ENCODE measurements at regions not wholly inside any gene's neighbourhood (a gene's known extent, or its start where the extent isn't known, plus 50 kb on each side); places are given as distances from the start of the nearest gene placed in this dataset.

DNA sequence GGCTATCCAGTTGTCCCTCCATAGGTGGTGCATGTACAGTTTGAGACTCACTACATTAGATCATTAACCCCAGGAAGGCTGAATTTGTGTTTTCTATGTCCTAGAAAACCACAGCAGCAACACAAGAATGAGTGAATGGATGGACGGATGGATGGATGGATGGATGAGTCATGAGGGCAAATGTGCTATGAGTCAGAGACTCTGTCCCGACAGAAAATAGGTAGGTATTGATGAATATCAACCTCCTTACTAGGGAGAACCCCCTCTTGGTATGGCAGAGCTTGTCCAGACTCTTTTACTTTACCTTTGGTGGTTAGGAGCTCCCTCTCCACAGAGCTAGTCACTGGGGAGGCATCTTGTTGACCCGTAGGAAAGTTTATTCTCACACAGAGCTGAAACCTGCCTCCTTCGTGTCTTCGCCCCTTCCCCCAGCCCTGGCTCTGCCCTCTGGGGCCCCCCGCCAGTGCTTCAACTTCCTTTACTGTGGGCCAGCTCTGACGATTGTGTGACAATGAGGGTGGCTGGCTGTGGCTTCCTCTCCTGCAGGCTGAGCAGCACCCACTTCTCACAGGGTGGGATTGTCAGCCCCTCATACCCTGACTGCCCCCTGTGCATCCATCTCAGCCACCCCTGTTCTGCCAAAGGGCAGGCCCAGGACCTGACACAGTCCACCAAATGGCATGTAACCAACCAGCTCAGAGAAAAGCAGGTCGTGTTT, 145.2 kb downstream of the FOXD2 start:
- TF ChIP-seq CREM (CRISPR knock-in tag; IDR thresholded peaks at IDR 0.05) (no peak), NFATC4 (CRISPR knock-in tag; IDR thresholded peaks at IDR 0.05) (no peak), ESRRA (CRISPR knock-in tag; IDR thresholded peaks at IDR 0.05; ENCODE audit: borderline replicate concordance) (no peak), EMX1 (CRISPR knock-in tag; IDR thresholded peaks at IDR 0.05) (no peak), FOXK1 (CRISPR knock-in tag; IDR thresholded peaks at IDR 0.05) (no peak), ATF1 (CRISPR knock-in tag; IDR thresholded peaks at IDR 0.05) (no peak), IRF2 (CRISPR knock-in tag; IDR thresholded peaks at IDR 0.05; ENCODE audit: borderline replicate concordance, low read depth) (no peak)
- TF ChIP-seq, protein P1, sequence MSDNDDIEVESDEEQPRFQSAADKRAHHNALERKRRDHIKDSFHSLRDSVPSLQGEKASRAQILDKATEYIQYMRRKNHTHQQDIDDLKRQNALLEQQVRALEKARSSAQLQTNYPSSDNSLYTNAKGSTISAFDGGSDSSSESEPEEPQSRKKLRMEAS (CRISPR knock-in tag; IDR thresholded peaks at IDR 0.05) = no peak
- TF ChIP-seq, protein P2, sequence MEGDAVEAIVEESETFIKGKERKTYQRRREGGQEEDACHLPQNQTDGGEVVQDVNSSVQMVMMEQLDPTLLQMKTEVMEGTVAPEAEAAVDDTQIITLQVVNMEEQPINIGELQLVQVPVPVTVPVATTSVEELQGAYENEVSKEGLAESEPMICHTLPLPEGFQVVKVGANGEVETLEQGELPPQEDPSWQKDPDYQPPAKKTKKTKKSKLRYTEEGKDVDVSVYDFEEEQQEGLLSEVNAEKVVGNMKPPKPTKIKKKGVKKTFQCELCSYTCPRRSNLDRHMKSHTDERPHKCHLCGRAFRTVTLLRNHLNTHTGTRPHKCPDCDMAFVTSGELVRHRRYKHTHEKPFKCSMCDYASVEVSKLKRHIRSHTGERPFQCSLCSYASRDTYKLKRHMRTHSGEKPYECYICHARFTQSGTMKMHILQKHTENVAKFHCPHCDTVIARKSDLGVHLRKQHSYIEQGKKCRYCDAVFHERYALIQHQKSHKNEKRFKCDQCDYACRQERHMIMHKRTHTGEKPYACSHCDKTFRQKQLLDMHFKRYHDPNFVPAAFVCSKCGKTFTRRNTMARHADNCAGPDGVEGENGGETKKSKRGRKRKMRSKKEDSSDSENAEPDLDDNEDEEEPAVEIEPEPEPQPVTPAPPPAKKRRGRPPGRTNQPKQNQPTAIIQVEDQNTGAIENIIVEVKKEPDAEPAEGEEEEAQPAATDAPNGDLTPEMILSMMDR (IDR thresholded peaks at IDR 0.05) = no peak
- TF ChIP-seq, protein P3, sequence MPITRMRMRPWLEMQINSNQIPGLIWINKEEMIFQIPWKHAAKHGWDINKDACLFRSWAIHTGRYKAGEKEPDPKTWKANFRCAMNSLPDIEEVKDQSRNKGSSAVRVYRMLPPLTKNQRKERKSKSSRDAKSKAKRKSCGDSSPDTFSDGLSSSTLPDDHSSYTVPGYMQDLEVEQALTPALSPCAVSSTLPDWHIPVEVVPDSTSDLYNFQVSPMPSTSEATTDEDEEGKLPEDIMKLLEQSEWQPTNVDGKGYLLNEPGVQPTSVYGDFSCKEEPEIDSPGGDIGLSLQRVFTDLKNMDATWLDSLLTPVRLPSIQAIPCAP (CRISPR knock-in tag; IDR thresholded peaks at IDR 0.05) = no peak
- TF ChIP-seq, protein P4, sequence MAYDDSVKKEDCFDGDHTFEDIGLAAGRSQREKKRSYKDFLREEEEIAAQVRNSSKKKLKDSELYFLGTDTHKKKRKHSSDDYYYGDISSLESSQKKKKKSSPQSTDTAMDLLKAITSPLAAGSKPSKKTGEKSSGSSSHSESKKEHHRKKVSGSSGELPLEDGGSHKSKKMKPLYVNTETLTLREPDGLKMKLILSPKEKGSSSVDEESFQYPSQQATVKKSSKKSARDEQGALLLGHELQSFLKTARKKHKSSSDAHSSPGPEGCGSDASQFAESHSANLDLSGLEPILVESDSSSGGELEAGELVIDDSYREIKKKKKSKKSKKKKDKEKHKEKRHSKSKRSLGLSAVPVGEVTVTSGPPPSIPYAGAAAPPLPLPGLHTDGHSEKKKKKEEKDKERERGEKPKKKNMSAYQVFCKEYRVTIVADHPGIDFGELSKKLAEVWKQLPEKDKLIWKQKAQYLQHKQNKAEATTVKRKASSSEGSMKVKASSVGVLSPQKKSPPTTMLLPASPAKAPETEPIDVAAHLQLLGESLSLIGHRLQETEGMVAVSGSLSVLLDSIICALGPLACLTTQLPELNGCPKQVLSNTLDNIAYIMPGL (CRISPR knock-in tag; IDR thresholded peaks at IDR 0.05) = no peak

All from WTC11 (cell line).